ENCODE measurements at regions not wholly inside any gene's neighbourhood (a gene's known extent, or its start where the extent isn't known, plus 50 kb on each side); places are given as distances from the start of the nearest gene placed in this dataset.

DNA sequence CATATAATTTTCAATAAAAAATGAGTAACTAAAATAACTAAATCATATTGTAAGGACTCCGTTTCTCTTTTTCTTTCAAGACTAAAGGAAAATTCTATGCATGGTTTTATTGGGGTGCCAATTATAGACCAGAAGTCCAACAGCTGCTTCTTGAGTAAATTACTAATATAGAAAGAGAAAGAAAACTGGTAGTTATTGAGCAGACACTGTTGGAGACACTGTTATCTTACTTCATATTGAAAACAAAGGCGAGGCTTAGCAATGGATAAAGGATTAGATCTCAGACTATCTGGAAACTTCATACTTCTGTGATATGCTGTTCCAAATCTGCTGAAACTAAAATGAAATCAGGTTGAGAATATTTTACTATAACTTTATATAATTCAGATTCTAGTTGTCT is 169.6 kb upstream of the EYS start:
- no peak for DNase-seq

GRCh38 chr6:65852369-65852852 is 145.4 kb upstream of the EYS start:
- no peak for DNase-seq

DNA sequence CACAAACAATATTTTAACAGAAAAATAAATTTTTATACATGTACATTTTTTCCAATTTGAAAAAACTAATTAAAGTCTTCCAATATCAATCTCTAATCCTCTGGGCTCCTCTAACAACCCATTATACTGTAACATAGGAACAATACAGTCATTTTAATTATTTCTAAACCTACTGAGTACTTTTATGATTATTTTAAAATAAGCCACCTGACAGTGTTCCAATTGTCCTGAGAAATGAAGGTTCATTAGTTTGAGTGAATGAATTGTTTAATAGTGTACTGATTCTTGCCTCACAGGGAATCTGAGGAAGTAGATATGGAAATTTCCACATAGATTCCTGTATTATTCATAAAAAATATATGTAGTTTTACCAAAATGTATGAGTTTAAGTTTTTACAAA is 123.1 kb upstream of the EYS start:
- DNase-seq: no peak

- DNase-seq: no peak
These were observed 112.1 kb upstream of the EYS start for GRCh38 chr6:65819152-65819551.

- DNase-seq: no peak
These were observed 111.5 kb upstream of the EYS start for GRCh38 chr6:65818576-65818975.

- no peak for DNase-seq
These were observed 110.0 kb upstream of the EYS start for GRCh38 chr6:65816991-65817390.

DNA sequence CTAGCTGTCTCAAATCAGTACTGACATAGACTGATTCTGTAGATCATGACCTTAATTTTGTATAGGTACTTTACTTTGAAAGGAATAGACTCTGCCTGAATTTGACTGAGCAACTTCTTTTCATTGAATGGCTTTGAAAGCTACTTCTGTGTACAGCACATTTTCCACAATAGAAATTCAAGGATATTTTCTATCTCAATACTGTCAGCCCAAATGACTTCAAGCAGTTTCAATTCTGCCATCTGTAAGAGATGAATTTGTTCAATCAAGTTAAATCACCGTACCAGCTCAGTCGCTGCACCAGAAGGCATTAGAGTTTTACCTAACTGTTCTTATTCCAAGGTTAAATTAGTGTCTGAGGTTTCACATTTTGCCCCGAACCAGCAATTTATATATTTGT is 107.0 kb upstream of the EYS start:
- DNase-seq: no peak

- DNase-seq: no peak
These were observed 96.2 kb upstream of the EYS start for GRCh38 chr6:65803186-65803585.

DNA sequence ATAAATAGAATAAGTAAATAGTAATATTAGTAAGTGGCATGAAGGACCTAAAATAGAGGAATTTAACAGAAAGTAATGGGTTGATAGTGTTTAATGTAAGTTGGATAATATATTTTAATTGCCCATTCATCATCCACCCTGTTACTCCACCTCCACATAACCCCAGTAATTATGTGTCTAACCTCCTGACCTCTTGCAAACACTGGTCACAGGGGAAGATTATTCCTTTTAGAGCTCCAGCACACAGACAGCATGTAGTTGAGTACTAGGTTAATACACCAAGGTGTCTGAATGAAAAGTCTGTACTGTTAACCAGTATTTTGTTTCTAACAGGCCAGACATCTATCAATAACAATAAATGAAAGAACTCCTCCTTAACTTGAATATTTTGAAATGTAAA is 92.4 kb upstream of the EYS start:
- DNase-seq: no peak

GRCh38 chr6:65798280-65799014 is 91.4 kb upstream of the EYS start:
- no peak for DNase-seq

GRCh38 chr6:65790666-65791065 is 83.6 kb upstream of the EYS start:
- no peak for DNase-seq

GRCh38 chr6:65787787-65788186 is 80.8 kb upstream of the EYS start:
- peak; percentile 2 for DNase-seq

DNA sequence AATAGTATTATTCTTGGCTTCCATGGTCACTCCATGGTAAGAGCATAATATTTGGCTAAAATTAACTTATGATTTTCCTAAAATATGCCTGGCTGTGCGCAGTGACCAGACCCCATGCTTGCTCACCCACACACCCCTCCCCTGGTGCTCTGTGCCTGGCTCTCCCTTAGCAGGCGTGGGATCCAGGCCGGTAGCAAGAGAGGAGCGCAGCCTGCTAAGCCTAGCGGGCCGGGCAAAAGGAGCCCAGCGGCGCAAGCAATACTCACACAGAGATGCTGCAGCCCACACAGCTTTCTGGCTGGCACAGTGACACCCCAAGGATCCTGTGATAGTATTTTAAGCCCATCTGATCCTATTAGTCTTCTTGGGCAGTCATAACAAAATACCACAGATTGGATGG is 79.8 kb upstream of the EYS start:
- no peak for DNase-seq

DNA sequence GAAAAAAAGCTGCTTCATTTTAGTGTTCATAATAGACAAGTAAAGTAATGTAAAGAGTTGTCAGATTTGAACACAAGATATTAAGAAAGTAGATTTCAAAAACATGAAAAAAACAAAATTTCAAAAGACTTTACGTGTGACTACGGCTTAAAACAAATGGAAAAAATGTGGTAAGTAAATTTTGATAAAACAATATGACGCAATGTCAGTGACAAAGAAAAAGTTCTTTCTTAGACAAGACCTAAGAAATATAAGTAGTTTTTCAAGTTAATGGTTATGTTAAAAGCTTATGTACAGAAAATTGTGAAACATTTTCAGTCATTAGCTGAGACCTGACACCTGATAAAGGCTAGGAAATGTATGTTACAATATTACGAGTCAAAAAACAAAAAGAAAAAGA is 73.7 kb upstream of the EYS start:
- no peak for DNase-seq

GRCh38 chr6:65776332-65776731 is 69.3 kb upstream of the EYS start:
- no peak for DNase-seq

DNA sequence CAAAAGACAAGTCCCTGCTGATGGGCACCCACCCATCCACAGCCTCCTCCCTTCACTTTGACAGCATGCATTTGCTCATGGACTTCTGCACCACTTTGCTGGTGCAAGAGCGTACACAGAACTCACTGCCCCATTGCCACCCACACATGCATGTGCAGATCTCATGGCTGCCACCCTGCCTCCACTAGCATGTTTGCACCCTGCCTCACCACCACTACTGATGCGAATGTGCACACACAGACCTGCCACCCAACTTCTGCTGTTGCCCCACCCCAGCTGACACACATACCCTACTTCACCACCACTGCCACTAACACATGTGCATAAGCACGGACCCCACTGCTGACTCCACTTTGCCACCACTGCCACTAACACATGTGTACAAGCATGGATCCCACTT is 64.9 kb upstream of the EYS start:
- DNase-seq: no peak

DNA sequence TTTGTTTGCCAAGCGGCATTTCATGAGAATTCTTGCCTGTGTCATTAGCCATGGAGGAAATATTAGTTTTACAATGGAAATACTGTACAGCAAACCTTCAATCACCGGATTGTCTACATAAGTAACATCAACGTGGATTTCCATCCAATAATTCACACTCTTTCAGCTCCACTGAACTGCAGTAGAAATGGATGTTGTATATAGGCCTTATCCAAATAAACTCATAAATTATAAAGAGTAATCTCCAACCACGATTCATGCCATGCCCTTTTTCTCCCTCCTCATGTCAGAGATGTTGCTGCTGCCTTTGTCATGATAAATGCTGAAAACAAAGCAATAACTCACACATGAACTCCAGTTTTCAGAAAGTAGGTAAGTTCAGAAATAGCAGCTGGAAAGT is 54.9 kb upstream of the EYS start:
- DNase-seq: no peak

DNA sequence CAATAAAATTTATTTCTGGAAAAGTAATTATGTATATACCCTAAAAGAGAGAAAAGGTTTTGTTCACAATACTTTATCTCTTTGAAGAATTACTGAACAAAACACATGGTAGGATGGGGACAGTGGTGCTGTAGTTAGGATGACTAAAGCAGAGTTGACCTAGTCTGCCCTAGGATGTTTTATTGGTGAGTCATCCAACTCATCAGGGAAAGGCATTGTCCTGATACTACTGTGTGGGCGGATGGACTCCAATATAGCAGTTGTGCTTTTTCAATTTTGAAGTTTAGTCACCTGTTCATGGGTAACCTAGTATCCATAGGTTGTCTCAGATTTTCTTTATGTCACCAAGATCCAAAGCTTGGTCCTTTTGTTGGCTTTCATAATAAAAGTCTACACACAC is 53.3 kb upstream of the EYS start:
- no peak for DNase-seq

Data from CD4-positive, alpha-beta T cell treated with Interleukin-12 subunit alpha and Interleukin-12 subunit beta, for 1 hour (primary cell).